HG02623 (cell line): ENCODE measurements at regions not wholly inside any gene's neighbourhood (a gene's known extent, or its start where the extent isn't known, plus 50 kb on each side); places are given as distances from the start of the nearest gene placed in this dataset.

Source experiments
- ATAC-seq: cut with Tn5 transposase; IDR thresholded peaks from one replicate; pipeline ENCODE4 v1.9.1; 2021; ENCODE audit warnings: moderate library complexity; ENCODE audit not compliant: unreplicated experiment

- no peak for ATAC-seq
Observed at GRCh38 chr12:46131732-46132469, 136.9 kb downstream of the SLC38A1 start.

- no peak for ATAC-seq
Observed at GRCh38 chr12:46127656-46128055, 137.3 kb upstream of the SCAF11 start.

GRCh38 chr12:46126050-46126727 lies 135.8 kb upstream of the SCAF11 start:
- ATAC-seq, result no peak

GRCh38 chr12:46124848-46125619 lies 134.7 kb upstream of the SCAF11 start:
- peak; percentile 70 for ATAC-seq

- no peak for ATAC-seq
Observed at GRCh38 chr12:46124132-46124847, 133.9 kb upstream of the SCAF11 start.

GRCh38 chr12:46112364-46112763 lies 122.0 kb upstream of the SCAF11 start:
- no peak for ATAC-seq

GRCh38 chr12:46111715-46112114 lies 121.3 kb upstream of the SCAF11 start:
- no peak for ATAC-seq

GRCh38 chr12:46110928-46111699 lies 120.7 kb upstream of the SCAF11 start:
- no peak for ATAC-seq

- ATAC-seq, result no peak
Observed at GRCh38 chr12:46110223-46110611, 119.8 kb upstream of the SCAF11 start.

GRCh38 chr12:46109343-46110222 lies 119.2 kb upstream of the SCAF11 start:
- ATAC-seq, result no peak

GRCh38 chr12:46108721-46109120 lies 118.3 kb upstream of the SCAF11 start:
- ATAC-seq, result peak; percentile 91

- ATAC-seq, result no peak
Observed at GRCh38 chr12:46107591-46107990, 117.2 kb upstream of the SCAF11 start.

GRCh38 chr12:46105735-46106134 lies 115.4 kb upstream of the SCAF11 start:
- no peak for ATAC-seq

GRCh38 chr12:46103559-46104383 lies 113.4 kb upstream of the SCAF11 start:
- no peak for ATAC-seq

- ATAC-seq, result no peak
Observed at GRCh38 chr12:46101485-46101869, 111.1 kb upstream of the SCAF11 start.

- ATAC-seq, result no peak
Observed at GRCh38 chr12:46100551-46101484, 110.4 kb upstream of the SCAF11 start.

GRCh38 chr12:46089414-46090162 lies 99.2 kb upstream of the SCAF11 start:
- ATAC-seq, result no peak
